ENCODE measurements at regions not wholly inside any gene's neighbourhood (a gene's known extent, or its start where the extent isn't known, plus 50 kb on each side); places are given as distances from the start of the nearest gene placed in this dataset.
"Not testable (repeated sequence)": the region's sequence is repeated elsewhere in the genome, so short reads cannot be mapped to it uniquely, and the experiment has no call there.

DNA sequence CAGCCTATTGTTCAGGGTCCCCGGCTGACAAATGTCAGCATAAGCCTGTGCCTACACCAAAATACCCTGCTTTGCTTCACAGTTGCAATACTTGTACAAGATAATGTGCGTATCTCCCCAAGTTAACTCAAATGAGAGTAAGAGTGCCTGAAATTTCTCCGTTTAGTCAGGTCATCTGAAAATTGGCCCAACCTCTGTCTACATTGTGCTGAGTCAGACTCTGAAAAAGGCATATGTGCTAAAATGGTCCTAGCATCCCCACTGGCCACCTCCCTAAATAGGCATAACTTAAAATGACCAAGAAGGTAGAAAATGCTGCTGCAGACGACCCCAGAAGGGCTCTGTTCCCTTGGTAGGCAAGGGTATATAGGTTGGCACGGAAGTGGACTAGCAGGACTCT is 1653.8 kb upstream of the DDX18 start:
- H3K27me3 ChIP-seq (replicated peaks; ENCODE audit: insufficient read depth), result no peaks in the 10 kb centered on the region
- no peak overlapping the region for H3K4me3 ChIP-seq
- ATAC-seq (ENCODE audit: insufficient number of reproducible peaks, low FRiP score, low read depth) (no peak), DNase-seq (ENCODE audit: low spot score) (no peak)
- H3K36me3 ChIP-seq, result no peaks in the 10 kb centered on the region
- H3K9me3 ChIP-seq, result no peaks in the 10 kb centered on the region
- no peak for TF ChIP-seq CTCF (IDR thresholded peaks at IDR 0.05)
- no peaks in the 10 kb centered on the region for H3K4me1 ChIP-seq (ENCODE audit: control insufficient read depth in 1 of 2, low read depth in 2 of 2)
- no peak overlapping the region for H3K27ac ChIP-seq

DNA sequence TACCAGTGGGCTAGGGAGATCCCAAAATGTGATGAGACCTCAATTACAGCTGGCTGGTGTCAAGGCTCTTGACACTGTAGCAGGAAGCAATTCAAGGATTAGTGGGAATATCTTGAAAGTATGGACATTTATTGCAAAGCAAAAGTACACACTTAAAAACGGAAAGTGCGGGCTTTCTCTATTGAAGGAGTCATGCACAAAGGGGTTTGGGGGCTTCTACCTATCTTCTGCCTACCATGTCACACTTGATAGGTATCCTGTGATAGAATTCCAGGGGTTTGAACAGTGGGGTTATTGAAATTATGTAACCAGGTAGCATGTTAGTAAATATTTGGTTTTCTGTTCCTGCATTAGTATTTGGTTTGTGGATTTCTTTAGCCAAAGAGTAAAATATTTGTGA is 1652.1 kb upstream of the DDX18 start:
- H3K36me3 ChIP-seq, result no peaks in the 10 kb centered on the region
- no peak for TF ChIP-seq CTCF (IDR thresholded peaks at IDR 0.05)
- ATAC-seq (ENCODE audit: insufficient number of reproducible peaks, low FRiP score, low read depth), result no peak
- H3K27ac ChIP-seq, result no peak overlapping the region
- no peaks in the 10 kb centered on the region for H3K4me1 ChIP-seq (ENCODE audit: control insufficient read depth in 1 of 2, low read depth in 2 of 2)
- DNase-seq (ENCODE audit: low spot score), result no peak
- no peak overlapping the region for H3K4me3 ChIP-seq
- H3K9me3 ChIP-seq, result no peaks in the 10 kb centered on the region
- H3K27me3 ChIP-seq (replicated peaks; ENCODE audit: insufficient read depth), result no peaks in the 10 kb centered on the region

DNA sequence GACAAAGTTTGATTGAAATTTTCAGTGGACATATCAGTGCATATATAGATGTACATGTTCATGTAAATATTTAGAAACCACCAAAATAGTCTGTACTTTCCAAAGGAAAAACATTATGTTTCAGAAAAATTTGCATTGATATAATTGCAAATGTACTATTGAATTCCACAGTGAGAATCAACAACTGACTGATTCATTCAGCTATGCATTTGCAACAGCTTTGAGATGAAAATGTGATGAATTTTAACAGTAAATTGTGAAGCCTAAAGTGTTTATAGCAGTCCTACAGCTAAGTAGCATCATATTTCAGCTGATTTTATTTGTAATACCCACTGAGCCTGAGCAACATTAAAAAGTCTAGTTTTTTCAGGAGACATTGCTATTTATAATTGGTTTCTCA is 1647.4 kb upstream of the DDX18 start:
- no peaks in the 10 kb centered on the region for H3K27me3 ChIP-seq (replicated peaks; ENCODE audit: insufficient read depth)
- DNase-seq (ENCODE audit: low spot score), result no peak
- TF ChIP-seq CTCF (IDR thresholded peaks at IDR 0.05), result no peak
- H3K4me1 ChIP-seq (ENCODE audit: control insufficient read depth in 1 of 2, low read depth in 2 of 2), result no peaks in the 10 kb centered on the region
- ATAC-seq (ENCODE audit: insufficient number of reproducible peaks, low FRiP score, low read depth), result no peak
- H3K36me3 ChIP-seq, result no peaks in the 10 kb centered on the region
- H3K9me3 ChIP-seq, result no peaks in the 10 kb centered on the region
- H3K4me3 ChIP-seq, result no peak overlapping the region
- no peak overlapping the region for H3K27ac ChIP-seq

DNA sequence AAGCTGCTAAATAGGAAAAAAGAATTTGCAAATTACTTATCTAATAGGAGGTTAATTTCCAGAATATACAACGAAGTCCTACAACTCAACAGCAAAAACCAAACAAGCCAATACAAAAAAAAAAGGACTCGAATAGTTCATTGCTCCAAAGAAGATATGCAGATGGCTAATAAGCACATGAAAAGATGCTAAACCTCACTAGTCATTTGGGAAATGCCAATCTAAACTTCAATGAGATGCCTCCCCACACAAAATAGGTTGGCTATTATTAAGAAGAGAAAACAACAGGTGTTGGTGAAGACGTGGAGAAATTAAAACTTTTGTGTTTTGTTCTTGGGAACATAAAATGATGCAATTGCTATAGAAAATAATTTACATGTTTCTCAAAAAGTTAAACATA is 1634.4 kb upstream of the DDX18 start:
- no peak for TF ChIP-seq CTCF (IDR thresholded peaks at IDR 0.05)
- Histone ChIP-seq H3K36me3 (no peaks in the 10 kb centered on the region), H3K9me3 (no peaks in the 10 kb centered on the region), H3K27me3 (replicated peaks; ENCODE audit: insufficient read depth) (no peaks in the 10 kb centered on the region), H3K4me1 (ENCODE audit: control insufficient read depth in 1 of 2, low read depth in 2 of 2) (no peaks in the 10 kb centered on the region), H3K27ac (no peak overlapping the region), H3K4me3 (no peak overlapping the region)
- DNase-seq (ENCODE audit: low spot score) (no peak), ATAC-seq (ENCODE audit: insufficient number of reproducible peaks, low FRiP score, low read depth) (no peak)

- ATAC-seq (ENCODE audit: insufficient number of reproducible peaks, low FRiP score, low read depth); H3K4me3 ChIP-seq; H3K4me1 ChIP-seq (ENCODE audit: control insufficient read depth in 1 of 2, low read depth in 2 of 2); H3K27ac ChIP-seq; DNase-seq (ENCODE audit: low spot score); H3K36me3 ChIP-seq; H3K27me3 ChIP-seq (replicated peaks; ENCODE audit: insufficient read depth); H3K9me3 ChIP-seq: not testable (repeated sequence)
These were observed 1623.8 kb upstream of the DDX18 start for GRCh38 chr2:116190684-116191083.

DNA sequence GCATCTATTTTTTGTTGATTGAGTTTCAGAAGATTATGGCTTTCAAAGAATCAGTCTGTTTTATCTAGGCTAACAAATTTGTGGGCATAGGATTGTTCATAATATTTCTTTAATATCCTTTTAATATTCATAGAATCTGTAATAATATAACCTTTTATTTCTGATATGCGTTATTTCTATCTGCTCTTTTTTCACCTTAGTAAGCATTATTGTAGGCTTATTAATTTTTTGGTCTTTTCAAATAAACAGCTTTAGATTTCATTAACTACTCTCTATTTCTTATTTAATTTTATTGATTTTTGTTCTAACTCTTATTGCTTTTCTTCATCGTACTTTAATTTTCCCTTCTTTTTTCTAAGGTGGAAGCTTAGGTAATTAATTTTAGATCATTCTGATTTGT is 1614.4 kb upstream of the DDX18 start:
- Histone ChIP-seq H3K9me3 (no peaks in the 10 kb centered on the region), H3K36me3 (no peaks in the 10 kb centered on the region), H3K27me3 (replicated peaks; ENCODE audit: insufficient read depth) (no peaks in the 10 kb centered on the region), H3K4me1 (ENCODE audit: control insufficient read depth in 1 of 2, low read depth in 2 of 2) (no peaks in the 10 kb centered on the region), H3K27ac (no peak overlapping the region), H3K4me3 (no peak overlapping the region)
- DNase-seq (ENCODE audit: low spot score), result no peak
- ATAC-seq (ENCODE audit: insufficient number of reproducible peaks, low FRiP score, low read depth), result no peak
- no peak for TF ChIP-seq CTCF (IDR thresholded peaks at IDR 0.05)

Measured in thoracic aorta (tissue), 2 donors.